SK-N-SH treated with all-trans-retinoic acid at 6 μM for 48 hours (cell line): ENCODE measurements at regions not wholly inside any gene's neighbourhood (a gene's known extent, or its start where the extent isn't known, plus 50 kb on each side); places are given as distances from the start of the nearest gene placed in this dataset.

Experiments
- ATAC-seq: fragments of 200-7000 bp; cut with Tn5 transposase; 3 replicates; pipeline ENCODE4 v1.9.1; 2020; ENCODE audit warnings: mild to moderate bottlenecking, moderate library complexity
- ARNTL ChIP-seq: fragments of 450-650 bp; formaldehyde crosslinking; IDR thresholded peaks from 2 replicates; pipeline ENCODE4 v1.5.0; 2020; ENCODE audit warnings: low read depth, mild to moderate bottlenecking, moderate library complexity, borderline replicate concordance
- BACH2 ChIP-seq: fragments of 250-450 bp; sonication (Bioruptor Pico); IDR thresholded peaks from 2 replicates; pipeline ENCODE4 v1.9.0; 2021; ENCODE audit warnings: mild to moderate bottlenecking, borderline replicate concordance
- CSDC2 ChIP-seq: fragments of 250-450 bp; sonication (Bioruptor Pico); IDR thresholded peaks from 2 replicates; pipeline ENCODE4 v1.5.0; 2020; ENCODE audit warnings: mild to moderate bottlenecking, moderate library complexity
- ESRRG ChIP-seq: fragments of 250-450 bp; sonication (Bioruptor Pico); IDR thresholded peaks from 2 replicates; pipeline ENCODE4 v1.6.1; 2021; ENCODE audit warnings: mild to moderate bottlenecking
- GLIS3 ChIP-seq: fragments of 250-450 bp; sonication (Bioruptor Pico); IDR thresholded peaks from 2 replicates; pipeline ENCODE4 v1.5.0; 2020; ENCODE audit warnings: mild to moderate bottlenecking, moderate library complexity
- ISL1 ChIP-seq: fragments of 250-450 bp; sonication (Bioruptor Pico); IDR thresholded peaks from 2 replicates; pipeline ENCODE4 v2.1.2; 2022; ENCODE audit warnings: mild to moderate bottlenecking, moderate library complexity
- OSR1 ChIP-seq: fragments of 250-450 bp; sonication (Bioruptor Pico); IDR thresholded peaks from 2 replicates; pipeline ENCODE4 v1.8.0; 2022; ENCODE audit warnings: moderate library complexity, mild to moderate bottlenecking, inconsistent platforms
- PPARA ChIP-seq: fragments of 250-450 bp; sonication (Bioruptor Pico); IDR thresholded peaks from 2 replicates; pipeline ENCODE4 v1.5.0; 2020; ENCODE audit warnings: mild to moderate bottlenecking, borderline replicate concordance
- RARB ChIP-seq: fragments of 250-450 bp; sonication (Bioruptor Pico); IDR thresholded peaks from 2 replicates; pipeline ENCODE4 v1.8.0; 2021; ENCODE audit warnings: mild to moderate bottlenecking, moderate library complexity
- SNAI2 ChIP-seq: fragments of 250-450 bp; sonication (Bioruptor Pico); IDR thresholded peaks from 2 replicates; pipeline ENCODE4 v1.5.0; 2020; ENCODE audit warnings: mild to moderate bottlenecking, moderate library complexity
- TCF4 ChIP-seq: fragments of 250-450 bp; sonication (Bioruptor Pico); IDR thresholded peaks from 2 replicates; pipeline ENCODE4 v1.8.0; 2021; ENCODE audit warnings: mild to moderate bottlenecking, moderate library complexity, borderline replicate concordance
- TOX ChIP-seq: fragments of 250-450 bp; sonication (Bioruptor Pico); IDR thresholded peaks from 2 replicates; pipeline ENCODE4 v1.8.0; 2021; ENCODE audit warnings: mild to moderate bottlenecking, moderate library complexity, borderline replicate concordance
- ZC3H10 ChIP-seq: fragments of 250-450 bp; sonication (Bioruptor Pico); IDR thresholded peaks from 2 replicates; pipeline ENCODE4 v1.5.1; 2021; ENCODE audit warnings: mild to moderate bottlenecking, moderate library complexity
- ZFP3 ChIP-seq: fragments of 250-450 bp; sonication (Bioruptor Pico); IDR thresholded peaks from 2 replicates; pipeline ENCODE4 v1.5.0; 2020; ENCODE audit warnings: mild to moderate bottlenecking, moderate library complexity
- ZFP30 ChIP-seq: fragments of 450-650 bp; formaldehyde crosslinking; IDR thresholded peaks from 2 replicates; pipeline ENCODE4 v1.5.0; 2022; ENCODE audit warnings: mild to moderate bottlenecking, moderate library complexity
- ZNF565 ChIP-seq: fragments of 450-650 bp; formaldehyde crosslinking; conservative IDR thresholded peaks from 2 replicates; pipeline ENCODE4 v1.5.0; 2020; ENCODE audit warnings: low read depth, mild to moderate bottlenecking, moderate library complexity
- ZNF70 ChIP-seq: fragments of 450-650 bp; formaldehyde crosslinking; IDR thresholded peaks from 2 replicates; pipeline ENCODE4 v1.5.0; 2020; ENCODE audit warnings: mild to moderate bottlenecking, moderate library complexity
- ZNF8 ChIP-seq: fragments of 450-650 bp; formaldehyde crosslinking; IDR thresholded peaks from 2 replicates; pipeline ENCODE4 v1.5.0; 2020; ENCODE audit warnings: mild to moderate bottlenecking, moderate library complexity
- TF ChIP-seq, protein P1 (sequence below): fragments of 250-450 bp; sonication (Bioruptor Pico); IDR thresholded peaks from 2 replicates; pipeline ENCODE4 v1.5.0; 2020; ENCODE audit warnings: mild to moderate bottlenecking, moderate library complexity
- TF ChIP-seq, protein P2 (sequence below): fragments of 250-450 bp; sonication (Bioruptor Pico); IDR thresholded peaks from 2 replicates; pipeline ENCODE4 v1.8.0; 2020; ENCODE audit warnings: mild to moderate bottlenecking, moderate library complexity, borderline replicate concordance
- TF ChIP-seq, protein P3 (sequence below): fragments of 250-450 bp; sonication (Bioruptor Pico); IDR thresholded peaks from 2 replicates; pipeline ENCODE4 v1.5.1; 2020; ENCODE audit warnings: low read depth, mild to moderate bottlenecking, moderate library complexity
- TF ChIP-seq, protein P4 (sequence below): fragments of 250-450 bp; sonication (Bioruptor Pico); IDR thresholded peaks from 2 replicates; pipeline ENCODE4 v1.5.1; 2021; ENCODE audit warnings: mild to moderate bottlenecking, moderate library complexity

DNA sequence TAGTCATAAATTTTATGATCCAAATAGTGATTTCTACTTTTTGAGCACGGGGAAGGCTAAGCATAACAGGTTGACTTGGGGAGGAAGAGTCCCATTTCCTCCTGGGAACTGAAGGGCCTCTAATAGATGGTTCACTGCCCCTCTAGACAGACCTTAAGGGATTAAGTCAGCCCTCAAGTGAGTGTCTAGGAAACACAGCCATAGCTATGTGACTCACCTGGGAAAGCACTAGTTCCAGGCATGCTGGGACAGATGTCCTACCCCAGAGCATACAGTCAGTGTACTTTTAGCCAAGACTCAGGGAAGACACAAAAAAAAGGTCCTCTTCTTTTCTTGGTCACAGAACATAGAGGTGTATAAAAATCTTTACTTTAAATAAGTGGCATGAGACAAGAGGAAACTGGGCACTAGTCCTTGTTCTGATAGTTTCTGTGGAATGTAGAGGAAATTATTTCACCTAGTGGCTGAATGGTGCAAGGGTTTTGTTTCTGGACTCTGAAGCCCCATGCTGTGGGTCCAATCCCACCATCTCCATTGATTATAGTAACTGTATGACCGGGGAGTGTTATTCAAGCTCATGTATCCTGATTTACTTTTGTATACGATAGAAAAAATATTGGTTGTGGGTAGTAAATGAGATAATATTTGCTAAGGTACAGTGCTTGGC is 86.0 kb downstream of the NREP start:
- TF ChIP-seq GLIS3 (CRISPR knock-in tag) (no peak), CSDC2 (CRISPR knock-in tag) (no peak), PPARA (CRISPR knock-in tag) (no peak)
- peak; percentile 33; the same call in 1 of the 3 replicates for ATAC-seq

DNA sequence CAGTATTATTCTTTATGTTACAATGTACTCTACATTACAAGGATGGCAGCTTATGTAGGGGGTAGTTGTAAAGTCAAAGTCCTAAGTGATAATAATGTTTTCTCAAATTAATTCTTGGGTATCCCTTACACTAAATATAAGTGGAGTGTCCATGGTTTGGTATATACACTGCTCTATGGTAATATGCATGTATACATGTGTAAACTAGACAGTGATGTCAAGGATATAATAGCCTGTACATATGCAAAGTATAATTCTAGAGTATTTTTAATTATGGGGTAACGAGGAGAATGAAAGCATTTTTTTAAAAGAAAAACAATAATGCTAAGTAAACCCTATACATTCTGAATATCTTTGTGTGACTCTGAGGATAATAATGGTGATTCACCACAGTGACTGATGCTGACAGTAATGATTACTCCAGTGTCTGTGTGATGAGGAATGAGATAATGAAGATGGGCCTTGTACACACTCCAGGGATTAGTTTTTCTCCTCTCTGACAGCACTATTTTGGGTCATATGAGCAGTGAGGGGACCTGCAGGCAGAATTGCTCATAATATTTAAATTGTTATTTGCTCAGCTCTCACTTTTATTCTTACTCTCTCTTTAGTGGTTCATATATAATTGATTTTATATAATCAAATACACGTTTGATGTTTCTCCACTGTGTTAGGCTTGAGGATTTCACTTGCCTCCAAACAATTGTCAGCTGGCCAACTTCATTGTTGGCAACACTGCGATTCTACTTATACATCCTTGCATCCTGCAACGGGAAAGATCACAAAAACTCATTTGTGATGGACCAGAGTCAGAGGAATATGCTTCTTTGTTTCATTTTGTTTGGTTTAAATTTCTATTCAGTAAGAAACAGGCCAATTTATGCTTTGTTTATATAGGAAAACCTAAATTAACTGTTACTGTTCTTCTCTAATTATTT is 88.2 kb downstream of the NREP start:
- peak; percentile 79 for ATAC-seq
- TF ChIP-seq ZFP30 = no peak
- TF ChIP-seq ISL1 = peak; percentile 50

DNA sequence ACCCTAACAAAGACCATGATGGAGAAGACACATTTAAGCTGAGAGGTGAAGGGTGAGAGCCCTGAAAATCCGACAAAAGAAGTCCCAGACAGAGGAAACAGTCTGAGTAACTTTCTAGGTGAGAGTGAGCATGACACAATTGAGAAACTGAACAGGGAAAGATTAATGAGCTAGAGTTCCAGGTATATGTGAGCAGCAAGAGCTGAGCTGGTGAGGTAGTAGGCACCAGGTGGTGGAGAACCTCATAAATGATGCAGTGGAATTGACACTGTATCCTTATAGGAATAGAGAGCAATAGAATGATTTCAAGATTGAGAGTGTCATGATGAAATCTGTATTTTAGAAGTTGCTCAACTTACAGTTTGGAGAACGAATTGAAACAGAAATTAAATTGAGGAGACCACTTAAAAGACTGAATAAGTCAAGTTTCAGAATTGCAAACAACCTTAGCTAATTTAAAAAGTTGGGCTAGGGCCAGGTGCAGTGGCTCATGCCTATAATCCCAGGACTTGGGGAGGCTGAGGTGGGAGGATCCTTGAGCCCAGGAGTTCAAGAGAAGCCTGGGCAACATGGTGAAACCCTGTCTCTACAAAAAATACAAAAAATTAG is 89.8 kb downstream of the NREP start:
- no peak for ATAC-seq
- TF ChIP-seq ZNF70 (no peak), ZNF8 (CRISPR knock-in tag) (no peak), ESRRG (no peak), OSR1 (no peak), BACH2 (CRISPR knock-in tag) (no peak), ZC3H10 (no peak), SNAI2 (CRISPR knock-in tag) (no peak), TCF4 (no peak), RARB (CRISPR knock-in tag) (no peak), PPARA (CRISPR knock-in tag) (no peak), ZNF565 (CRISPR knock-in tag) (no peak), ARNTL (CRISPR knock-in tag) (no peak), ZFP30 (no peak), ZFP3 (no peak), CSDC2 (CRISPR knock-in tag) (no peak), TOX (no peak)
- TF ChIP-seq, protein P1, sequence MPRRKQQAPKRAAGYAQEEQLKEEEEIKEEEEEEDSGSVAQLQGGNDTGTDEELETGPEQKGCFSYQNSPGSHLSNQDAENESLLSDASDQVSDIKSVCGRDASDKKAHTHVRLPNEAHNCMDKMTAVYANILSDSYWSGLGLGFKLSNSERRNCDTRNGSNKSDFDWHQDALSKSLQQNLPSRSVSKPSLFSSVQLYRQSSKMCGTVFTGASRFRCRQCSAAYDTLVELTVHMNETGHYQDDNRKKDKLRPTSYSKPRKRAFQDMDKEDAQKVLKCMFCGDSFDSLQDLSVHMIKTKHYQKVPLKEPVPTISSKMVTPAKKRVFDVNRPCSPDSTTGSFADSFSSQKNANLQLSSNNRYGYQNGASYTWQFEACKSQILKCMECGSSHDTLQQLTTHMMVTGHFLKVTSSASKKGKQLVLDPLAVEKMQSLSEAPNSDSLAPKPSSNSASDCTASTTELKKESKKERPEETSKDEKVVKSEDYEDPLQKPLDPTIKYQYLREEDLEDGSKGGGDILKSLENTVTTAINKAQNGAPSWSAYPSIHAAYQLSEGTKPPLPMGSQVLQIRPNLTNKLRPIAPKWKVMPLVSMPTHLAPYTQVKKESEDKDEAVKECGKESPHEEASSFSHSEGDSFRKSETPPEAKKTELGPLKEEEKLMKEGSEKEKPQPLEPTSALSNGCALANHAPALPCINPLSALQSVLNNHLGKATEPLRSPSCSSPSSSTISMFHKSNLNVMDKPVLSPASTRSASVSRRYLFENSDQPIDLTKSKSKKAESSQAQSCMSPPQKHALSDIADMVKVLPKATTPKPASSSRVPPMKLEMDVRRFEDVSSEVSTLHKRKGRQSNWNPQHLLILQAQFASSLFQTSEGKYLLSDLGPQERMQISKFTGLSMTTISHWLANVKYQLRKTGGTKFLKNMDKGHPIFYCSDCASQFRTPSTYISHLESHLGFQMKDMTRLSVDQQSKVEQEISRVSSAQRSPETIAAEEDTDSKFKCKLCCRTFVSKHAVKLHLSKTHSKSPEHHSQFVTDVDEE (CRISPR knock-in tag) = no peak
- TF ChIP-seq, protein P2, sequence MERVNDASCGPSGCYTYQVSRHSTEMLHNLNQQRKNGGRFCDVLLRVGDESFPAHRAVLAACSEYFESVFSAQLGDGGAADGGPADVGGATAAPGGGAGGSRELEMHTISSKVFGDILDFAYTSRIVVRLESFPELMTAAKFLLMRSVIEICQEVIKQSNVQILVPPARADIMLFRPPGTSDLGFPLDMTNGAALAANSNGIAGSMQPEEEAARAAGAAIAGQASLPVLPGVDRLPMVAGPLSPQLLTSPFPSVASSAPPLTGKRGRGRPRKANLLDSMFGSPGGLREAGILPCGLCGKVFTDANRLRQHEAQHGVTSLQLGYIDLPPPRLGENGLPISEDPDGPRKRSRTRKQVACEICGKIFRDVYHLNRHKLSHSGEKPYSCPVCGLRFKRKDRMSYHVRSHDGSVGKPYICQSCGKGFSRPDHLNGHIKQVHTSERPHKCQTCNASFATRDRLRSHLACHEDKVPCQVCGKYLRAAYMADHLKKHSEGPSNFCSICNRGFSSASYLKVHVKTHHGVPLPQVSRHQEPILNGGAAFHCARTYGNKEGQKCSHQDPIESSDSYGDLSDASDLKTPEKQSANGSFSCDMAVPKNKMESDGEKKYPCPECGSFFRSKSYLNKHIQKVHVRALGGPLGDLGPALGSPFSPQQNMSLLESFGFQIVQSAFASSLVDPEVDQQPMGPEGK = no peak
- TF ChIP-seq, protein P3, sequence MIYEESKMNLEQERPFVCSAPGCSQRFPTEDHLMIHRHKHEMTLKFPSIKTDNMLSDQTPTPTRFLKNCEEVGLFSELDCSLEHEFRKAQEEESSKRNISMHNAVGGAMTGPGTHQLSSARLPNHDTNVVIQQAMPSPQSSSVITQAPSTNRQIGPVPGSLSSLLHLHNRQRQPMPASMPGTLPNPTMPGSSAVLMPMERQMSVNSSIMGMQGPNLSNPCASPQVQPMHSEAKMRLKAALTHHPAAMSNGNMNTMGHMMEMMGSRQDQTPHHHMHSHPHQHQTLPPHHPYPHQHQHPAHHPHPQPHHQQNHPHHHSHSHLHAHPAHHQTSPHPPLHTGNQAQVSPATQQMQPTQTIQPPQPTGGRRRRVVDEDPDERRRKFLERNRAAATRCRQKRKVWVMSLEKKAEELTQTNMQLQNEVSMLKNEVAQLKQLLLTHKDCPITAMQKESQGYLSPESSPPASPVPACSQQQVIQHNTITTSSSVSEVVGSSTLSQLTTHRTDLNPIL (CRISPR knock-in tag) = no peak
- TF ChIP-seq, protein P4, sequence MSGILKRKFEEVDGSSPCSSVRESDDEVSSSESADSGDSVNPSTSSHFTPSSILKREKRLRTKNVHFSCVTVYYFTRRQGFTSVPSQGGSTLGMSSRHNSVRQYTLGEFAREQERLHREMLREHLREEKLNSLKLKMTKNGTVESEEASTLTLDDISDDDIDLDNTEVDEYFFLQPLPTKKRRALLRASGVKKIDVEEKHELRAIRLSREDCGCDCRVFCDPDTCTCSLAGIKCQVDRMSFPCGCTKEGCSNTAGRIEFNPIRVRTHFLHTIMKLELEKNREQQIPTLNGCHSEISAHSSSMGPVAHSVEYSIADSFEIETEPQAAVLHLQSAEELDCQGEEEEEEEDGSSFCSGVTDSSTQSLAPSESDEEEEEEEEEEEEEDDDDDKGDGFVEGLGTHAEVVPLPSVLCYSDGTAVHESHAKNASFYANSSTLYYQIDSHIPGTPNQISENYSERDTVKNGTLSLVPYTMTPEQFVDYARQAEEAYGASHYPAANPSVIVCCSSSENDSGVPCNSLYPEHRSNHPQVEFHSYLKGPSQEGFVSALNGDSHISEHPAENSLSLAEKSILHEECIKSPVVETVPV (CRISPR knock-in tag) = no peak
- TF ChIP-seq, all 23 proteins: peak for 0
